ENCODE measurements at regions not wholly inside any gene's neighbourhood (a gene's known extent, or its start where the extent isn't known, plus 50 kb on each side); places are given as distances from the start of the nearest gene placed in this dataset.

DNA sequence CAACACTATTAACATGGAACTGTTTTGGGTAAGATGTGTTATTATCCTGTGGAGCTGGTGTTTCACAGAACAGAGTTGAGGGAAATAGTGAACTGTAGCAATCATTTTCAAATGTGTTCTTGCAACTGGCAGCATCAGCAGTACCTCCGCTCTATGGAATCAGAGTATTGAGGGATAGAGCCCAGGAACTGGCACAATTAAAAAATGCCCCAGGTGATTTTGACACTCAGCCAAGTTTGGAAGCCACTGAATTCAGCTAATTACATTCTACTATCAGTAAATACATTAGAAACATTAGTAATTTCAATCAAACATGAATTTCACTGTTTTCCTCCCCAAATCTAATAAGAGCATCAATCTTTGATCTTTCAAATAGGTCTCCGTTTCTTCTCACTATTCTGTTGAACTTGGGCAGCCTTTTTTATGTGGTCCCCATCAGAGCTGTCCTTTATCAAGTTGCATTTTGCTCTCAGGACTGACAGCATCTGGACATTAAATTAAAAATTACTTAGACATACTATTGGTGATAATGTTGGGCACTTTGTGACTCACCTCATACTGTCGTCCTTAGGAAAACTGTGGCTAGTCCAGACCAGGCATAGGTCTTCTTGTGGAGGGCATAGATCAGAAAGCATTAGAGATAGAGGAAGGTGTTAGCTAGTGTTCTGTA is 251.5 kb downstream of the DHX35 start:
- Histone ChIP-seq H3K9me1 (replicated peaks; ENCODE audit: control insufficient read depth, extremely low read depth, insufficient read depth, low read length) (no peaks in the 10 kb centered on the region), H3K27me3 (ENCODE audit: control insufficient read depth in 2 of 2, insufficient read depth in 2 of 2, low read length in 2 of 2) (no peaks in the 10 kb centered on the region), H3K4me3 (replicated peaks in 1 of 3; ENCODE audit: insufficient read depth in 1 of 3, low read depth in 1 of 3, low read length in 3 of 3) (no peak overlapping the region), H4K20me1 (replicated peaks; ENCODE audit: control insufficient read depth, extremely low read depth, insufficient read depth, low read length) (no peaks in the 10 kb centered on the region), H3K9ac (replicated peaks; ENCODE audit: extremely low read depth, insufficient read depth, low read length) (no peak overlapping the region), H3K27ac (ENCODE audit: insufficient read depth, low read depth, low read length) (no peak overlapping the region), H3K4me1 (ENCODE audit: control insufficient read depth, extremely low read depth, insufficient read depth, low read length) (no peaks in the 10 kb centered on the region), H3K4me2 (ENCODE audit: insufficient read depth, low read length) (no peak overlapping the region), H3K79me2 (ENCODE audit: control insufficient read depth, insufficient read depth, low read length) (no peaks in the 10 kb centered on the region), H2AFZ (ENCODE audit: low read depth, low read length) (no peak overlapping the region), H3K9me3 (replicated peaks; ENCODE audit: control insufficient read depth, insufficient read depth, low read length) (no peaks in the 10 kb centered on the region), H3K36me3 (ENCODE audit: control insufficient read depth in 2 of 2, extremely low read depth in 1 of 2, insufficient read depth in 2 of 2, low read length in 2 of 2) (no peaks in the 10 kb centered on the region)
- no peak for FAIRE-seq
- ChIA-PET POLR2A (no interaction called here), CTCF (no interaction called here)
- intact Hi-C loops (cut with micrococcal nuclease) (no loop called here), dilution Hi-C loops (cut with MboI; ENCODE audit: extremely low pct_ligation_motif_present, low sequenced_read_pairs) (no loop called here)
- no peak for DNase-seq (ENCODE audit: low read depth, low spot score)
- no TSS peak for BruUV-seq (replicated peaks)
- TF ChIP-seq JUN (IDR thresholded peaks at IDR 0.05; ENCODE audit: borderline replicate concordance, insufficient read depth, insufficient read length, low read depth) = no peak
- no peak for TF ChIP-seq FOS (IDR thresholded peaks at IDR 0.05; ENCODE audit: borderline replicate concordance, insufficient read depth, low read length)
- no peak for TF ChIP-seq MYC (IDR thresholded peaks at IDR 0.05; ENCODE audit: low read depth, low read length)
- TF ChIP-seq POLR2AphosphoS5 (IDR thresholded peaks at IDR 0.05; ENCODE audit: insufficient read depth, low read depth, low read length) = no peak
- TF ChIP-seq CTCF (IDR thresholded peaks at IDR 0.05; ENCODE audit: extremely low read depth in 1 of 2, insufficient read depth in 1 of 2, low read depth in 1 of 2, low read length in 2 of 2) = no peak
- TF ChIP-seq MAX (IDR thresholded peaks at IDR 0.05; ENCODE audit: insufficient read depth, insufficient read length) = no peak
- no peak for TF ChIP-seq GATA2 (IDR thresholded peaks at IDR 0.05; ENCODE audit: insufficient read depth, insufficient read length, low read depth, low read length)
- no peak for TF ChIP-seq EZH2 (IDR thresholded peaks at IDR 0.05; ENCODE audit: borderline replicate concordance, low read depth, low read length, severe bottlenecking)
- TF ChIP-seq POLR2A (IDR thresholded peaks at IDR 0.05; ENCODE audit: low read depth, low read length) = no peak
